ENCODE measurements at regions not wholly inside any gene's neighbourhood (a gene's known extent, or its start where the extent isn't known, plus 50 kb on each side); places are given as distances from the start of the nearest gene placed in this dataset.

- ChIA-PET POLR2A (no interaction called here), CTCF (no interaction called here)
- WGBS (ENCODE audit: insufficient coverage) = no CpG with 5 or more reads among the region's 1 CpG
- intact Hi-C loops (cut with micrococcal nuclease) = no loop called here
- Histone ChIP-seq H3K4me3 (ENCODE audit: control extremely low read depth in 1 of 5, extremely low read depth in 1 of 5, insufficient read depth in 1 of 5, low read depth in 2 of 5, low read length in 4 of 5) (no peak overlapping the region), H3K36me3 (replicated peaks in 1 of 2; ENCODE audit: control extremely low read depth in 1 of 2, control insufficient read depth in 1 of 2, extremely low read depth in 1 of 2, insufficient read depth in 2 of 2, low read length in 1 of 2) (no peaks in the 10 kb centered on the region), H3K27me3 (replicated peaks in 1 of 4; ENCODE audit: control extremely low read depth in 1 of 4, control insufficient read depth in 3 of 4, insufficient read depth in 4 of 4, low read length in 3 of 4) (no peaks in the 10 kb centered on the region), H3K4me1 (ENCODE audit: control insufficient read depth in 2 of 2, insufficient read depth in 2 of 2, low read length in 2 of 2) (no peaks in the 10 kb centered on the region), H3K4me2 (replicated peaks; ENCODE audit: low read depth, low read length, poor library complexity, severe bottlenecking) (no peak overlapping the region), H2AFZ (ENCODE audit: insufficient read depth, low read depth, low read length, poor library complexity, severe bottlenecking) (no peak overlapping the region), H3K27ac (ENCODE audit: low read length in 2 of 2) (no peak overlapping the region), H3K9ac (ENCODE audit: low read length) (no peak overlapping the region), H3K9me3 (ENCODE audit: control extremely low read depth in 1 of 3, control insufficient read depth in 2 of 3, insufficient read depth in 1 of 3, low read length in 2 of 3) (no peaks in the 10 kb centered on the region), H4K20me1 (ENCODE audit: control insufficient read depth, insufficient read depth, low read length, poor library complexity, severe bottlenecking) (no peaks in the 10 kb centered on the region), H3K79me2 (ENCODE audit: control insufficient read depth, insufficient read depth, low read length) (no peaks in the 10 kb centered on the region)
- Mint-ChIP-seq H3K4me3 (no peak overlapping the region), H3K27me3 (no peaks in the 10 kb centered on the region), H3K27ac (no peak overlapping the region), H3K4me1 (no peaks in the 10 kb centered on the region), H3K9me3 (ENCODE audit: insufficient read depth) (peaks cover 3% of the 10 kb centered on the region)
- TF ChIP-seq CTCF (IDR thresholded peaks at IDR 0.05) = no peak
- no peak for TF ChIP-seq EZH2 (IDR thresholded peaks at IDR 0.05; ENCODE audit: borderline replicate concordance, insufficient read depth, low read depth, low read length, poor library complexity, severe bottlenecking)
- DNase-seq (no peak), ATAC-seq (ENCODE audit: low read depth) (no peak)
These were observed 209.2 kb downstream of the NSUN3 start for GRCh38 chr3:94272016-94272415.

GRCh38 chr3:94280958-94281357, 218.1 kb downstream of the NSUN3 start:
- Histone ChIP-seq H3K79me2 (ENCODE audit: control insufficient read depth, insufficient read depth, low read length) (no peaks in the 10 kb centered on the region), H4K20me1 (ENCODE audit: control insufficient read depth, insufficient read depth, low read length, poor library complexity, severe bottlenecking) (no peaks in the 10 kb centered on the region), H3K9ac (ENCODE audit: low read length) (no peak overlapping the region), H3K27me3 (replicated peaks in 1 of 4; ENCODE audit: control extremely low read depth in 1 of 4, control insufficient read depth in 3 of 4, insufficient read depth in 4 of 4, low read length in 3 of 4) (no peaks in the 10 kb centered on the region), H3K4me2 (replicated peaks; ENCODE audit: low read depth, low read length, poor library complexity, severe bottlenecking) (no peak overlapping the region), H3K4me1 (ENCODE audit: control insufficient read depth in 2 of 2, insufficient read depth in 2 of 2, low read length in 2 of 2) (no peaks in the 10 kb centered on the region), H3K36me3 (replicated peaks in 1 of 2; ENCODE audit: control extremely low read depth in 1 of 2, control insufficient read depth in 1 of 2, extremely low read depth in 1 of 2, insufficient read depth in 2 of 2, low read length in 1 of 2) (no peaks in the 10 kb centered on the region), H3K4me3 (ENCODE audit: control extremely low read depth in 1 of 5, extremely low read depth in 1 of 5, insufficient read depth in 1 of 5, low read depth in 2 of 5, low read length in 4 of 5) (no peak overlapping the region), H2AFZ (ENCODE audit: insufficient read depth, low read depth, low read length, poor library complexity, severe bottlenecking) (no peak overlapping the region), H3K27ac (ENCODE audit: low read length in 2 of 2) (no peak overlapping the region), H3K9me3 (ENCODE audit: control extremely low read depth in 1 of 3, control insufficient read depth in 2 of 3, insufficient read depth in 1 of 3, low read length in 2 of 3) (no peaks in the 10 kb centered on the region)
- ChIA-PET POLR2A (no interaction called here), CTCF (no interaction called here)
- H3K9me3 Mint-ChIP-seq (ENCODE audit: insufficient read depth) = no peaks in the 10 kb centered on the region
- DNase-seq (no peak), ATAC-seq (ENCODE audit: low read depth) (no peak)
- H3K27me3 Mint-ChIP-seq = no peaks in the 10 kb centered on the region
- TF ChIP-seq CTCF (IDR thresholded peaks at IDR 0.05) = no peak
- intact Hi-C loops (cut with micrococcal nuclease) = no loop called here
- WGBS (ENCODE audit: insufficient coverage) = 100% methylated on average over 2 of the region's 4 CpGs
- H3K27ac Mint-ChIP-seq = no peak overlapping the region
- H3K4me3 Mint-ChIP-seq = no peak overlapping the region
- H3K4me1 Mint-ChIP-seq = no peaks in the 10 kb centered on the region

Data from B cell (primary cell).